HG03575 (cell line): ENCODE measurements at regions not wholly inside any gene's neighbourhood (a gene's known extent, or its start where the extent isn't known, plus 50 kb on each side); places are given as distances from the start of the nearest gene placed in this dataset.
"Not testable (repeated sequence)": the region's sequence is repeated elsewhere in the genome, so short reads cannot be mapped to it uniquely, and the experiment has no call there.

Source experiments
- ATAC-seq: cut with Tn5 transposase; IDR thresholded peaks from one replicate; pipeline ENCODE4 v1.9.1; 2021; ENCODE audit not compliant: unreplicated experiment, insufficient number of reproducible peaks, low FRiP score; ENCODE audit errors: extremely low read depth

DNA sequence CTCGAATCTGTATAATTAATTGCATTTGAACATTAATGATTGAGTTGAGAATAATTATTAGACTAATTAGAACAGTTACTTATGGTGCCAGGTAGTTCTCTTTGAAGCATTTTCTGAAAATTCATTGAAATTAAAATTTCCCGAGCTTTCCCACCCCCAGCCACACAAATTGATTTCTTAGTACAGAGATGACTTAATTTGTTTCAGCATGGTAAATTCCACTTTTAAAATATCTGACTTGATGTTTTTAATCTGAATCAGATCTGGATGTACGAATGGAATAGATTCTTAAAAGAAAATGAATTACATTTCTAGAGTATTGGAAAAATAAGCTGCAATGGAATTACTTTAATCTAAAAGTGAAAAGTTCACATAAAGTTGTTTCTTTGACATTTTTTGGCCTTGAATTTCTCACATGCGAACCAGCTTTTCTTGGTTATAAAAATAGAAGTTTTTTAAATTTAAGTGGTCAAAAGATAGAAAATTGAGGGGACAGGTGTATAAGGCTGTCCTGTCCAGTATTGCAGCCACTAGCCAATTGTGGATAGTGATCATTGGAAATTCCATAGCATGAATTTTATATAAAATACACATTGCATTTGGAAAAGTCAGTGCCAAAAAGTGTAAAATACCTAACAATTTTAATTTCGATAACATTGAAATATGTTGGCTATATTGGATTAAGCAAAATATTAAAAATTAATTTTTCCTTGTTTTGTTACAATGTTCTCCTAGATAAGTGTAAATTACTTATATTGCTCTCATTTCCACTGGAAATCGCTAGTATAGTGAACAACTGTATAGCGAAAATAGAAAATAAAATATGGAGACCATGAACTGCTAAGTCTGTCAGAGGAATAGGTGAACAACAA, 102.9 kb downstream of the OR2B2 start:
- ATAC-seq, result no peak

DNA sequence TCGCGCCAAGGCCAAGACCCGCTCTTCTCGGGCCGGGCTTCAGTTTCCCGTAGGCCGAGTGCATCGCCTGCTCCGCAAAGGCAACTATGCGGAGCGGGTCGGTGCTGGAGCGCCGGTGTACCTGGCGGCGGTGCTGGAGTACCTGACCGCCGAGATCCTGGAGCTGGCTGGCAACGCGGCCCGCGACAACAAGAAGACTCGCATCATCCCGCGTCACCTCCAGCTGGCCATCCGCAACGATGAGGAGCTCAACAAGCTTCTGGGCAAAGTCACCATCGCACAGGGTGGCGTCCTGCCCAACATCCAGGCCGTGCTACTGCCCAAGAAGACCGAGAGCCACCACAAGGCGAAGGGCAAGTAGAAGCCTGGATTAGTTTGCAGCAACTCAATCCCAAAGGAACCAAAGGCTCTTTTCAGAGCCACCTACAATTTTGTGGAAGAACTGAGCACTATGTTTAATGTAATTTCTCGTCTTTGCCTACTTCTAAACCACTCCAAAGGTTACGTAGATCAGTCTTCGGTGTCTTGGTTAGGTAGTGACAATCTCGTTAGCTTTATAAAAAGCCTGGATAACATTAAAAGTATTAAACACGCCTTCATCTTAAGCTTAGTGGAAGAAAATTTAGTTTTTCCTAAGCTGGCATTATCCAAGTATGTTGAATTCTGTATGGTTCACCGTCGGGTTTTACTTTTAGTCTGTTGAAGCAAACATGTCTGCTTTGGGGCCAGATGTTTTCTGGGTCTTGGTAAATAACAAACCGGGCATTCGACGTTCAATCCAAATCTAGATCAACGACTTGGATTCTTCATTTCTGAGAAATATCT, 103.7 kb downstream of the OR2B2 start:
- ATAC-seq, result peak; percentile 0

GRCh38 chr6:27807441-27808241, 104.6 kb downstream of the OR2B2 start:
- peak; percentile 48 for ATAC-seq

GRCh38 chr6:27806981-27807440, 105.2 kb downstream of the OR2B2 start:
- ATAC-seq, result no peak

DNA sequence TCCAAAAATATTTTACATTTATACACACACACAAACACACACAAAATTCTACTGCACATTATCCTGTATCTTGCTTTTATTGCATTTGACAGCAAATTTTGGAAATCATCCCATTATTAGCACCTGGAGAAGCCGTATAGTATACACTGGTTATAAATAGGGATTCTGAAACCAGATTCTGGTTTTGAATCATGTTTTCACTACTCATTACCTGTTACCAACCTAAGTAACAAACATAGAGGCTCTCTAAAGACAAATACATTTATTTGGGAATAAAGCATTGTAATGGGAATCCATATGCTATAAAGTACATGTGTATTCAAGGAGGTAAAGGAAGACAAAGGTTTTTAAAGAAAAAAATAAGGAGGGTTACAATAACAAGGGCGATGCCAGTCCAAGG, 106.8 kb downstream of the OR2B2 start:
- no peak for ATAC-seq

- no peak for ATAC-seq
These were observed 107.3 kb downstream of the OR2B2 start for GRCh38 chr6:27804851-27805250.

DNA sequence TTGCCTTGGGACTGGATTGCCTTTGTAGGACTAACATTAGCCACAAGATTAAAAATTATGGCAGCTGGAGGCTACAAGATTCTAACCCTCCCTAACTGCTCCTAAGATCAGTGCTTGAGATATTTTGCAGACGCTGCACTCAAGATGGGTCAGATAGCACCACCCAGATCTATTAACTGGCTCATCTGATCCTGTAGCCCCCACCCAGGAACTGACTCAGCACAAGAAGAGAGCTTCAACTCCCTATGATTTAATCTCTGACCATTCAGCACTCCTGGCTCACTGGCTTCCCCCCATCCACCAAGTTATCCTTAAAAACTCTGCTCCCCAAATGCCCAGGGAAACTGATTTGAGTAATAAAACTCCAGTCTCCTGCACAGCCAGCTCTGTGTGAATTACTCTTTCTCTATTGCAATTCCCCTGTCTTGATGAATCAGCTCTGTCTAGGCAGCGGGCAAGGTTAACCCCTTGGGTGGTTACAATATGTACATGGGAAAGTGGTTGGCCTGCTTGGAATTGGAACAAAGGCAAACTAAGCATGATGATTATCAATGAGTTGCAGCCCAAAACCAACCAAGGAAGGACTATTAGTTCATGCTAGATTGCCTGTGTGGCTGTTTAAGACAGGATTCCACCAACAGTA, 111.3 kb downstream of the OR2B2 start:
- no peak for ATAC-seq

GRCh38 chr6:27797960-27798359, 114.2 kb downstream of the OR2B2 start:
- no peak for ATAC-seq

- not testable (repeated sequence) for ATAC-seq
These were observed 115.3 kb downstream of the OR2B2 start for GRCh38 chr6:27796736-27797481.

DNA sequence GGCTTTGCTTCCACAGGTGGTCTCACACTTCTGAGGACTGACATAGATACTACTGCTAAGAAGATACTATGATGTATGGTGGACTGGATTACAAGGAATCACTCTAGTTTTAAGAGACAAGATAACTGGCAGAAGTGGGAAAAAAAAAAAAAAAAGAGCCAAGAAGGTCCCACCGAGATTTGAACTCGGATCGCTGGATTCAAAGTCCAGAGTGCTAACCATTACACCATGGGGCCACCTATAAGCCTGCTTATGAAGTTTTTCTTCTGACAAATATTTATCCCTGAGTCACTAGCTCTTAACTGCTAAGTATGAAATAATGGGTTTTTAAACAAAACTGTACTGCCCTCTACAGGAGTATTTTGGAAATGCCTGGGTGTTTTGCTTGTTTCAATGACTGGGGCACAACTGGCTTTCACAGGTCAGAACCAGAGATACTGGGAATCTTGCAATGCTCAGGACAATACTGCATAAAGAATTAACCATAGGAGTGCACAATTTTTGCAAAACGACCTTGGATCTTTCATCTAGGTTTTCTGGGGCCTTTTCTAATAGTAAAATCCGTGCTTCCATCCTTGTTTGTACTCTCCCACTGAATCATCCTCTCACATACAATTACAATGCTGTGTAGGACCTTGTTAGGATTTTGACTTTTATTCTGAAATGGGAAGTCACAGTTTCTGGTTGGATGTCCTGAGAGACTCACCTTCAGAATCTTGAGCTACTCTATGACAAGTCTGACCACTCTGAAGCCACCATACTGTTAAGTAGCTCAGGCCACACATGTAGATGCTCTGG, 116.3 kb downstream of the OR2B2 start:
- ATAC-seq, result peak; percentile 44

- ATAC-seq, result no peak
These were observed 120.8 kb downstream of the OR2B2 start for GRCh38 chr6:27791182-27791943.

- ATAC-seq, result not testable (repeated sequence)
These were observed 123.8 kb downstream of the OR2B2 start for GRCh38 chr6:27788376-27788775.

DNA sequence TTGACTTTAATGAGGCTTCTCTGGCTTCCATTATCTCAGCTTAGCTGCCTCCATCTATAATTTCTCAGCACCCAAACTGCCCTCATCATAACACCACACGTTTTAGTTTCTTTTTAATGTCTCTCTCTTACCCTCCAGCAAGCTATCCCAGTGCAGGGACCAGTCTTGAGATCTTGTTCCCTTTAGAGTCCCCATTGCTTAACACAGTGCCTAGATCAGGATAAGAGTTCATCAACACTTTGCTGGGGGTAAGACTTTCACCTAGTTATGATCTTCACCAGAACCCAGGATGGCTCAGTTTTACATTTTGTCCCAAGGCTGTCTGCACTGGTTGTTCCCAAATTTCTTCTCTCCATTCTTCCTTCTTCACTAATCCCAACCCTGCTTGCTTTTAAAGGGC, 126.1 kb downstream of the OR2B2 start:
- no peak for ATAC-seq

DNA sequence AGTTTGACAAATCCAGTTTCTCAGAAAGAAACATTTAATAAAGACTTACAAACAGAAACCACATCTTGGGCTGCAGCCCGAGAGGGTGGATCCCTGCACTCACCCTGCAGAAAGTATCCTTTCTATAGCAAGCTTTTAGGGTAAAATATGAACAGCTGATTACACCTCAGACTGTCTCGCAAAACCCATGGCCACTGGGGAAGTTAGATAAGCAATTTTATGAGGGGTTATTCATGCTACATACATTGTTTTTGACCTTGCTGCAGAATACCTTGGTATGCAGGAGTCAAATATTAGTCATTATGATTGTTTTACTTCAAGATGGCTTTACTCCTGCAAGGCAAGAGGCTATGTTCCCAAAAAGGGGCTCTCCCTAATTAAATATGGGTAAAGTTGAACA, 126.9 kb downstream of the OR2B2 start:
- ATAC-seq, result no peak

DNA sequence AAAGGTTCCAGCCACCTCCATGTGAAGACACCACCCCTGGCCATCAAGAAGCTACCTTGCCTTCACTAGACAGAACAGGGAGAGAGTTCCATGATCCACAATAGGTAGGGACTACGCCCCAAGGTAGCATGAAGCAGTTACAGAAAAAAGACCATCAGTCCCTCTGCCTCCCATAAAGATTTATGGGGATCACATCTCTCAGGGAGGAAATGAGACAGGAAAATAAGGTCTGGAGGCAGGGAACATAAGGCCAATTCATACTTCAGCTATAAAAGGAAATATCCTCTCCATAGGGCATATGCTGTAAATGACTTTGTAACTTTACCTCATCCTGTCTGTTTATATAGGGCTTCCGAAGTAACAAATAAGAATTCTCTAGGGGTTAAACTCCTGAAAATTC, 129.4 kb downstream of the OR2B2 start:
- no peak for ATAC-seq

GRCh38 chr6:27778625-27779417, 133.4 kb downstream of the OR2B2 start:
- no peak for ATAC-seq
